ENCODE measurements at regions not wholly inside any gene's neighbourhood (a gene's known extent, or its start where the extent isn't known, plus 50 kb on each side); places are given as distances from the start of the nearest gene placed in this dataset.

GRCh38 chr6:145323646-145324045, 411.7 kb downstream of the EPM2A start:
- TF ChIP-seq CTCF (IDR thresholded peaks at IDR 0.05; ENCODE audit: low read length): no peak
- no peak for TF ChIP-seq EZH2 (IDR thresholded peaks at IDR 0.05; ENCODE audit: borderline replicate concordance, low read length)

Data from OCI-LY1 (cell line).